RWPE2 (cell line): ENCODE measurements at regions not wholly inside any gene's neighbourhood (a gene's known extent, or its start where the extent isn't known, plus 50 kb on each side); places are given as distances from the start of the nearest gene placed in this dataset.

Experiments used
- ATAC-seq: fragments of 200-7000 bp; cut with Tn5 transposase; 3 replicates; pipeline ENCODE4 v1.9.1; 2021; ENCODE audit warnings: low read depth
- DNase-seq: peaks from one replicate; pipeline ENCODE4 v3.0.0-alpha.2; 2020; ENCODE audit warnings: low spot score
- H3K27ac ChIP-seq: fragments of 450-650 bp; 2 replicates; pipeline ENCODE4 v1.5.1; 2017; ENCODE audit warnings: mild to moderate bottlenecking; ENCODE audit not compliant: poor library complexity, severe bottlenecking
- H3K27me3 ChIP-seq: fragments of 250-450 bp; sonication (Bioruptor Pico); 2 replicates; pipeline ENCODE4 v1.5.1; 2021; ENCODE audit warnings: mild to moderate bottlenecking, moderate library complexity; ENCODE audit not compliant: insufficient read depth, poor library complexity, severe bottlenecking
- H3K36me3 ChIP-seq: fragments of 250-450 bp; sonication (Bioruptor Pico); 2 replicates; pipeline ENCODE4 v1.5.1; 2020; ENCODE audit warnings: low read depth, mild to moderate bottlenecking, moderate library complexity
- H3K4me1 ChIP-seq: fragments of 250-450 bp; sonication (Bioruptor Pico); 2 replicates; pipeline ENCODE4 v1.5.1; 2021; ENCODE audit warnings: mild to moderate bottlenecking, moderate library complexity; ENCODE audit not compliant: insufficient read depth, poor library complexity, severe bottlenecking
- H3K4me3 ChIP-seq: fragments of 250-450 bp; sonication (Bioruptor Pico); 2 replicates; pipeline ENCODE4 v1.5.1; 2021; ENCODE audit warnings: mild to moderate bottlenecking, moderate library complexity; ENCODE audit not compliant: severe bottlenecking
- H3K9me3 ChIP-seq: fragments of 250-450 bp; sonication (Bioruptor Pico); 2 replicates; pipeline ENCODE4 v1.5.1; 2021; ENCODE audit warnings: mild to moderate bottlenecking, moderate library complexity; ENCODE audit not compliant: severe bottlenecking
- CTCF ChIP-seq: fragments of 450-650 bp; IDR thresholded peaks from one replicate; pipeline ENCODE4 v1.5.1; 2017; ENCODE audit warnings: mild to moderate bottlenecking, moderate library complexity; ENCODE audit not compliant: poor library complexity, severe bottlenecking

DNA sequence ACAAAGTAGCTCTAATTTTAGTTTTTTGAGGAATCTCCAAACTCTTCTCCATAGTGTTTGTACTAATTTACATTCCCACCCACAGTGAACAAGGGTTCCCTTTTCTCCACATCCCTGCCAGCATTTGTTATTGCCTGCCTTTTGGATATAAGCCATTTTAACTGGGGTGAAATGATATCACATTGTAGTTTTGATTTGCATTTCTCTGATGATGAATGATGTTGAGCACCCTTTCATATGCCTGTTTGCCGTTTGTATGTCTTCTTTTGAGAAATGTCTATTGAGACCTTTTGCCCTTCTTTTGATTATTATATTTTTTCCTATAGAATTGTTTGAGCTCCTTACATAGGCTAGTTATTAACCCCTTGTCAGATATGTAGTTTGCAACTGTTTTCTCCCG, 239.9 kb upstream of the TPM1 start:
- no peak for TF ChIP-seq CTCF
- ATAC-seq, result no peak
- H3K27ac ChIP-seq, result no peak overlapping the region

DNA sequence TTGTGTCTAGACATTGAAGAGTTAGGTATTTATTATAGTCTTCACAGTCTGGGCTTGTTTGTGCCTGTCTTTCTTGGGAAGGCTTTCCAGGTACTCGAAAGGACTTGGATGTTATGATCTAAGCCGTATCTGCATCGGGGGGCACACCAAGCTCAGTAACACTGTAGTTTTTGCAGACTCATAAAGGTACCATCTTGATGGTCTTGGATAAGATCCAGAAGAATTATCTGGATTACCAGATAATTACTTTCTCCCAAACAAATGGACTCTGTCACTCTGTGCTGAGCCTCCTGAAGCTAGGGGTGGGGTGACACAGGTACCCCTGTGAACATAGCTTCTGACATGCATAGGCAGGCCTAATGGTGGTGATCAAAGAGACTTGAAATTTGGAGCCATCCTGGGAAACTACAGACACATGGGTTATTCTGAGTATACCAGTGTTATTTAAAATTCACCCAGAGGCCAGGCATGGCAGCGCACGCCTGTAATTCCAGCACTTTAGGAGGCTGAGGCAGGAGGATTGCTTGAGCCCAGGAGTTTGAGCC, 238.6 kb upstream of the TPM1 start:
- Histone ChIP-seq H3K9me3 (no peaks in the 10 kb centered on the region), H3K27ac (no peak overlapping the region), H3K36me3 (no peaks in the 10 kb centered on the region), H3K4me1 (no peaks in the 10 kb centered on the region), H3K27me3 (no peaks in the 10 kb centered on the region), H3K4me3 (no peak overlapping the region)
- ATAC-seq (no peak), DNase-seq (no peak)
- TF ChIP-seq CTCF, result no peak

More for the DNA sequence above, 239.9 kb upstream of the TPM1 start:
- Histone ChIP-seq H3K27me3 (no peaks in the 10 kb centered on the region), H3K36me3 (no peaks in the 10 kb centered on the region), H3K9me3 (no peaks in the 10 kb centered on the region), H3K4me1 (no peaks in the 10 kb centered on the region), H3K4me3 (no peak overlapping the region)
- DNase-seq, result no peak

- Histone ChIP-seq H3K4me3 (no peak overlapping the region), H3K27me3 (no peaks in the 10 kb centered on the region), H3K4me1 (no peaks in the 10 kb centered on the region), H3K36me3 (no peaks in the 10 kb centered on the region), H3K9me3 (no peaks in the 10 kb centered on the region), H3K27ac (no peak overlapping the region)
- no peak for TF ChIP-seq CTCF
- ATAC-seq, result no peak
- no peak for DNase-seq
Measured at GRCh38 chr15:62805502-62805901, 237.0 kb upstream of the TPM1 start.

DNA sequence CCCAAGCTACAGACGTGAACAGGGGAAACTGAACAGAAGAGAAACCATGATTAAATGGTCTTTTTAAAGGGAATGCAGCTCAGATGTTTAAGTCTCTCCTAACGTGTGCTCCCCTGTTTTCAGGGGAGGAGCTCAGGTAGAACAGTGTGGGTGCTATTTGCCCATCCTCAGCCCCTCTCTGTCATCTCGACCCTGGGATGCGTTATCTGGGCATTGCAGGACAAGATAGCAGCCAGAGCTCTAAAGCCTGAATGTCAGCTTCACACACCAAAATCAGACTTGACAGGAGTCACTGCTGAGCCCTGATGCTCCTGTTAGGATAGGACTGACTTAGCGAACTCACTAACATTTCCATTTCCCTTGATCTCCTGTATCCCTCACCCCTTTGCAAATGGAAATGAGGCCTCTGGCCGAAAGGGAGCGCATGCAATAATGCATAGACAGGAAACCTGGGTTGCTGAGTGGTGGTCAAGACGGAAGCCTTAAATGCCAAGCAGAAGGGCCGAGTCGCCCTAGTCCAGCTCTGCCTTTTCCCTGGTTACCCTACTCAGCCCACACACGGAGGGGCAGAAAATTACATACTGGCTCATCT, 234.9 kb upstream of the TPM1 start:
- TF ChIP-seq CTCF, result no peak
- Histone ChIP-seq H3K36me3 (no peaks in the 10 kb centered on the region), H3K4me1 (no peaks in the 10 kb centered on the region), H3K9me3 (no peaks in the 10 kb centered on the region), H3K27ac (no peak overlapping the region), H3K27me3 (no peaks in the 10 kb centered on the region), H3K4me3 (no peak overlapping the region)
- DNase-seq (no peak), ATAC-seq (no peak)
